SK-N-MC (cell line): ENCODE measurements at regions not wholly inside any gene's neighbourhood (a gene's known extent, or its start where the extent isn't known, plus 50 kb on each side); places are given as distances from the start of the nearest gene placed in this dataset.
"Not testable (repeated sequence)": the region's sequence is repeated elsewhere in the genome, so short reads cannot be mapped to it uniquely, and the experiment has no call there.

Experiments
- DNase-seq: peaks from one replicate; pipeline ENCODE4 v3.0.0-alpha.2; 2011; ENCODE audit warnings: low read depth, low spot score
- H3K27ac ChIP-seq: fragments of 200-600 bp; sonication (generic); 2 replicates; pipeline ENCODE4 v1.5.1; 2016; ENCODE audit warnings: mixed run types
- H3K36me3 ChIP-seq: fragments of 200-600 bp; sonication (generic); 2 replicates; pipeline ENCODE4 v1.6.1; 2017; ENCODE audit warnings: antibody characterized with exemption, low read length, mixed read lengths; ENCODE audit not compliant: insufficient read depth
- H3K4me3 ChIP-seq: fragments of 200-600 bp; sonication (generic); 2 replicates; pipeline ENCODE4 v1.5.1; 2016
- H3K9ac ChIP-seq: fragments of 200-600 bp; sonication (generic); 2 replicates; pipeline ENCODE4 v1.8.0; 2017; ENCODE audit warnings: mixed run types, mixed read lengths; ENCODE audit not compliant: insufficient read length
- H3K9me3 ChIP-seq: fragments of 200-600 bp; sonication (generic); 2 replicates; pipeline ENCODE4 v1.6.1; 2017; ENCODE audit warnings: low read depth, mild to moderate bottlenecking, antibody characterized with exemption, low read length, moderate library complexity, mixed read lengths
- EZH2 ChIP-seq: fragments of 200-600 bp; sonication (generic); IDR thresholded peaks from one replicate; pipeline ENCODE4 v1.6.1; 2017; ENCODE audit warnings: antibody characterized with exemption
- FOXP2 ChIP-seq: optimal IDR thresholded peaks from 2 replicates; pipeline ENCODE3; 2011; ENCODE audit warnings: mild to moderate bottlenecking, moderate library complexity; ENCODE audit not compliant: insufficient read depth; ENCODE audit errors: extremely low read length, control extremely low read depth
- POLR2AphosphoS5 ChIP-seq: IDR thresholded peaks from 2 replicates; pipeline ENCODE4 v1.6.1; 2012; ENCODE audit warnings: mild to moderate bottlenecking, low read depth, low read length, borderline replicate concordance

GRCh38 chr4:60718874-60719273, 481.3 kb upstream of the ADGRL3 start:
- DNase-seq = no peak
- H3K9ac ChIP-seq = no peak overlapping the region
- H3K9me3 ChIP-seq = no peaks in the 10 kb centered on the region
- no peak for TF ChIP-seq POLR2AphosphoS5
- no peaks in the 10 kb centered on the region for H3K36me3 ChIP-seq
- H3K4me3 ChIP-seq = no peak overlapping the region
- no peak overlapping the region for H3K27ac ChIP-seq

DNA sequence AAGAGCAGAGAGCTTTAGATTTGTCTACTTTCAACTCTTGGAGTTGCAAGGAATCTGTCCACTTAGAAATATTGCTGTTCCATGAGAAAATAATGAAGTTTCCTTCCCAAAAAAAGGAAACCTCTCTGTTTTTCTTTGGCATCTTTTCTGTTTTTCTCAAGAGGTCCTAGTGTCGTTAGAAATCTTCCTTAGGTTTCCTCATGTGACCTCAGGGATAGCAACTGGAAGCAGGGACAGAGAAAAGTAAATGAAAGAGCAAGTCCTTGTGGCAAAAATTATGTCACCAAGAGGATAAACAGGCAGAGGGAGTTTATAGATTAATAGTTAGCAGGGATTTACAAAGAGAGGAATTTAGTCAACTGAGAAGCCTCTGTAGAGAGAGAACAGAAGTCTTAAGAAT, 478.4 kb upstream of the ADGRL3 start:
- TF ChIP-seq POLR2AphosphoS5 (no peak), EZH2 (no peak), FOXP2 (no peak)
- no peak for DNase-seq
- Histone ChIP-seq H3K4me3 (no peak overlapping the region), H3K9ac (no peak overlapping the region), H3K9me3 (no peaks in the 10 kb centered on the region), H3K36me3 (no peaks in the 10 kb centered on the region), H3K27ac (no peak overlapping the region)

GRCh38 chr4:60723796-60724195, 476.3 kb upstream of the ADGRL3 start:
- Histone ChIP-seq H3K27ac (no peak overlapping the region), H3K36me3 (no peaks in the 10 kb centered on the region), H3K9ac (no peak overlapping the region), H3K9me3 (no peaks in the 10 kb centered on the region), H3K4me3 (no peak overlapping the region)
- DNase-seq = no peak
- no peak for TF ChIP-seq FOXP2
- TF ChIP-seq EZH2 = no peak
- TF ChIP-seq POLR2AphosphoS5 = no peak

GRCh38 chr4:60724623-60725022, 475.5 kb upstream of the ADGRL3 start:
- Histone ChIP-seq H3K36me3 (no peaks in the 10 kb centered on the region), H3K9me3 (no peaks in the 10 kb centered on the region), H3K27ac (no peak overlapping the region), H3K9ac (no peak overlapping the region), H3K4me3 (no peak overlapping the region)
- DNase-seq = no peak
- TF ChIP-seq POLR2AphosphoS5 = no peak
- no peak for TF ChIP-seq EZH2
- TF ChIP-seq FOXP2 = no peak

GRCh38 chr4:60726779-60727178, 473.3 kb upstream of the ADGRL3 start:
- no peak for DNase-seq
- H3K27ac ChIP-seq = no peak overlapping the region
- no peaks in the 10 kb centered on the region for H3K9me3 ChIP-seq
- TF ChIP-seq FOXP2 (no peak), EZH2 (no peak), POLR2AphosphoS5 (no peak)
- H3K9ac ChIP-seq = no peak overlapping the region
- H3K36me3 ChIP-seq = no peaks in the 10 kb centered on the region
- no peak overlapping the region for H3K4me3 ChIP-seq

DNA sequence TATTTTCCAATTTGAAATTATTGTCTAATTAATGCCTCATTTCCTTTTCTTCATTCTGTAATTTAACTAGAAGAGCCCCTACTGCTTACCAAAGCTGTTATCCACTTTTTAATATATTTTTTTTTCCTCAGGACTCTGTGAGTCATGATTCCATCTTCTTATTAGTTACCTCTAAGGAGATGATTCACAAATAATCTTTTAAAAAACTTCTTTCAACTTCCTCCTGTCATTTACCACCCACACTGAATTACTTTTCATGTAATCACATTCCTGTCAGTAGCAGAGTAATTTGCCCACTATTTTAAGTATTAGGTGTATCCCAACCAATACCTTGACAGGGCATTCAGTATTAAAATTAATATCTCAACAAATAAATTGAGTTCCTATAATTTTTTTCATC, 470.9 kb upstream of the ADGRL3 start:
- no peak for DNase-seq
- H3K27ac ChIP-seq = no peak overlapping the region

GRCh38 chr4:60729764-60730163, 470.4 kb upstream of the ADGRL3 start:
- not testable (repeated sequence) for H3K27ac ChIP-seq, H3K9me3 ChIP-seq, DNase-seq, H3K4me3 ChIP-seq, H3K9ac ChIP-seq, H3K36me3 ChIP-seq

More for the DNA sequence above, 470.9 kb upstream of the ADGRL3 start:
- Histone ChIP-seq H3K9me3 (no peaks in the 10 kb centered on the region), H3K4me3 (no peak overlapping the region), H3K36me3 (no peaks in the 10 kb centered on the region), H3K9ac (no peak overlapping the region)
- TF ChIP-seq EZH2 = no peak
- no peak for TF ChIP-seq POLR2AphosphoS5
- no peak for TF ChIP-seq FOXP2

DNA sequence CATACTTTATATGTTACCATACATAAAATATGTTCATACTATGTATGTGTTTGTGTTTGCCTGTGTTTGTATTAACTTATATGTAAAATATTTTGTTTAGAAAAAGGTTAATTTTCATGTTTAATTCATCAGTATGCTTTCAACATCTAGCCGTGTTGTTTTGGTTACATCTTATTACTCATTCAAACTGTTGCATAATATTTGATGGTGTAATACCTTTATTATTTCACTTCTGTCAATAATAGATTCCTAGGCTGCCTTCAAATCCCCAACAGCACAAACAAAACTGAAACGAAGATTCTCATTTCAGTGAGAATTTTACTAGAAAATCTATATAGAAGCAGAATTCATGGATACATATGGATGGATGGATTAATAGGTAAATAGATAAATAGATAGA, 462.3 kb upstream of the ADGRL3 start:
- no peak for DNase-seq
- H3K27ac ChIP-seq = no peak overlapping the region
- H3K4me3 ChIP-seq = no peak overlapping the region
- H3K9ac ChIP-seq = no peak overlapping the region
- no peak for TF ChIP-seq EZH2
- no peak for TF ChIP-seq POLR2AphosphoS5
- TF ChIP-seq FOXP2 = no peak
- no peaks in the 10 kb centered on the region for H3K9me3 ChIP-seq
- H3K36me3 ChIP-seq = no peaks in the 10 kb centered on the region

DNA sequence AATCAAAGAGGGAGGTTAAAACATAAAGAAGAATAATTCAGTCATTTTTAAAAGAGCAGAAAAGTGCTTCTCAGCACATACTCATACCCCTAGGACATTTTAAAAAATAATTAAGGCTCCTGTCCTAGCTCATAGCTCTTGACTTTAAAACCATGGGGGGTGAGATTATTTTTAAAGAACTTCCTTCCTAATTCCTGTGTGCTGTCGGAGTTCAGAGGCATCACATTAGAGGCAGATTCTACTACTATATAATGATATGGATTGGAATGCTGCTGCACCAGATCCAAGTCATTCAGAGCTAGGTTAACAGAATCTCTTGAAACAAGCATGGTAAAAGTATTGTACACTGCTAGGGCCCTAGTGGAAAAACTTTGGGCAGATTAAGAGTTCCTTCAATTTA, 456.5 kb upstream of the ADGRL3 start:
- H3K9me3 ChIP-seq = no peaks in the 10 kb centered on the region
- H3K9ac ChIP-seq = no peak overlapping the region
- TF ChIP-seq POLR2AphosphoS5 (peak; percentile 64; the same call in 1 of the 2 replicates), FOXP2 (no peak)
- H3K27ac ChIP-seq = no peak overlapping the region
- H3K4me3 ChIP-seq = no peak overlapping the region
- no peaks in the 10 kb centered on the region for H3K36me3 ChIP-seq
- peak; percentile 94 for DNase-seq

DNA sequence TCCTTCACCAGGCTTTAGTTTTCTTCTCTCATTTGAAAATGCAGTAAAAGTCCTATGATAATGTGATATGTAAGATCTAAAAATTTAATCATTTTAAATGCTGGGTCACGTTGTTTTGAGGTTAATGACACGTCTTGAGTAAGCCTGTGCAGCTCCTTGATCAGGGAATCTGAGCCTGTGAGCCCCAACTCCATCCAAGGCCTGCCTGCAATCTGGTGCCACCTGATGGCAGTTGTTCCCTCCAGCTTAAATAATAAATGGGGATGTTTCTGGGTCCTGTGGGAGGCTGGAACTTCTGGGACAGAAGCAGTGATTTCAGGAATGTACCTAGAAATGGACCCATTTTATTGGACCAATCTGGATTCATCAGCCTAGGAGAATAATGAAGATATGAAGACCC, 455.4 kb upstream of the ADGRL3 start:
- Histone ChIP-seq H3K36me3 (no peaks in the 10 kb centered on the region), H3K9ac (no peak overlapping the region), H3K27ac (no peak overlapping the region), H3K9me3 (no peaks in the 10 kb centered on the region), H3K4me3 (no peak overlapping the region)
- DNase-seq = no peak
- TF ChIP-seq FOXP2 (no peak), POLR2AphosphoS5 (no peak), EZH2 (no peak)
